K562 (cell line): ENCODE measurements at regions not wholly inside any gene's neighbourhood (a gene's known extent, or its start where the extent isn't known, plus 50 kb on each side); places are given as distances from the start of the nearest gene placed in this dataset.

ENCODE experiments used
- CC2D1A ChIP-seq: fragments of 450-650 bp; IDR thresholded peaks from 2 replicates; pipeline ENCODE4 v1.6.1; 2017; ENCODE audit warnings: mild to moderate bottlenecking
- CTCF ChIP-seq, 3 experiments: IDR thresholded peaks in 2 of 3; conservative IDR thresholded peaks in 1 of 3; 2 replicates each; pipeline ENCODE4 v1.5.1; 2011 to 2012; ENCODE audit warnings: low read length in 3 of 3, mild to moderate bottlenecking in 3 of 3, control low read depth in 2 of 3, improper control_type of control experiment in 1 of 3, inconsistent platforms in 1 of 3, low read depth in 1 of 3, mixed read lengths in 1 of 3, moderate library complexity in 1 of 3; ENCODE audit not compliant: insufficient read depth in 2 of 3
- EZH2 ChIP-seq: IDR thresholded peaks from 2 replicates; pipeline ENCODE4 v1.6.1; 2012; ENCODE audit warnings: low read depth, mild to moderate bottlenecking, inconsistent platforms, low read length, borderline replicate concordance
- KDM4B ChIP-seq, 2 experiments: fragments of 450-650 bp in 1 of 2; sonication (generic) in 1 of 2; IDR thresholded peaks; 2 replicates each; pipeline ENCODE4 v1.6.1; 2016 to 2017; ENCODE audit warnings: borderline replicate concordance in 2 of 2, antibody characterized with exemption in 1 of 2, low read depth in 1 of 2, mild to moderate bottlenecking in 1 of 2
- SP1 ChIP-seq: sonication (generic); formaldehyde crosslinking; IDR thresholded peaks from 2 replicates; pipeline ENCODE4 v1.8.1; 2022; ENCODE audit warnings: mild to moderate bottlenecking, missing genetic modification reagents
- TEAD4 ChIP-seq, 2 experiments: sonication (generic) in 1 of 2; formaldehyde crosslinking in 1 of 2; IDR thresholded peaks; 2 replicates each; pipeline versions ENCODE4 v1.6.1 to v1.8.0; 2012 to 2022; ENCODE audit warnings: borderline replicate concordance in 1 of 2, inconsistent platforms in 1 of 2, low read length in 1 of 2, mild to moderate bottlenecking in 1 of 2, missing genetic modification reagents in 1 of 2
- U2AF2 ChIP-seq: fragments of 200-400 bp; formaldehyde crosslinking; optimal IDR thresholded peaks from 2 replicates; pipeline ENCODE3; 2017; ENCODE audit warnings: low read depth, mild to moderate bottlenecking, low read length
- ZEB2 ChIP-seq: fragments of 450-650 bp; IDR thresholded peaks from 2 replicates; pipeline ENCODE4 v1.6.1; 2016

- TF ChIP-seq ZEB2 (no peak), SP1 (CRISPR knock-in tag) (no peak), EZH2 (no peak), TEAD4 (IDR thresholded peaks at IDR 0.05; ENCODE audit: low read length) (no peak), TEAD4 (CRISPR knock-in tag; IDR thresholded peaks at IDR 0.05; ENCODE audit: borderline replicate concordance) (no peak), CC2D1A (no peak), KDM4B (IDR thresholded peaks at IDR 0.05; ENCODE audit: borderline replicate concordance in 2 of 2, low read depth in 1 of 2) (no peak), CTCF (IDR thresholded peaks at IDR 0.05 in 2 of 3, conservative IDR thresholded peaks at IDR 0.05 in 1 of 3; ENCODE audit: insufficient read depth in 2 of 3, low read depth in 1 of 3, low read length in 3 of 3) (no peak), U2AF2 (no peak)
Observed at GRCh38 chr4:117691572-117692351, 342.5 kb upstream of the NDST3 start.
